Brain microvascular endothelial cell (primary cell): ENCODE measurements at regions not wholly inside any gene's neighbourhood (a gene's known extent, or its start where the extent isn't known, plus 50 kb on each side); places are given as distances from the start of the nearest gene placed in this dataset.

ENCODE experiments used
- DNase-seq: peaks from one replicate; pipeline ENCODE4 v3.0.0-alpha.2; 2020
- H3K27ac ChIP-seq: fragments of 250-450 bp; sonication (Bioruptor Pico); 2 replicates; pipeline ENCODE4 v1.5.1; 2020; ENCODE audit warnings: mild to moderate bottlenecking, moderate library complexity
- H3K27me3 ChIP-seq: fragments of 250-450 bp; sonication (Bioruptor Pico); replicated peaks from 2 replicates; pipeline ENCODE4 v1.5.1; 2020; ENCODE audit warnings: mild to moderate bottlenecking
- H3K36me3 ChIP-seq: fragments of 250-450 bp; sonication (Bioruptor Pico); replicated peaks from 2 replicates; pipeline ENCODE4 v1.5.1; 2020; ENCODE audit warnings: mild to moderate bottlenecking
- H3K4me3 ChIP-seq: 2 replicates; pipeline ENCODE4 v1.5.1; 2011; ENCODE audit warnings: low read depth, mild to moderate bottlenecking, control low read depth, low read length, moderate library complexity
- in situ Hi-C: cut with HindIII; loops from 2 replicates; pipeline ENCODE4 v1.10.0; 2017; ENCODE audit warnings: low sequenced_read_pairs, low pct_ligation_motif_present
- TF ChIP-seq, protein P1 (sequence below): IDR thresholded peaks from 2 replicates; pipeline ENCODE4 v1.5.1; 2011; ENCODE audit warnings: low read depth, mild to moderate bottlenecking, moderate library complexity, low read length, control low read depth, inconsistent platforms; ENCODE audit errors: missing control alignments

- no peak overlapping the region for H3K4me3 ChIP-seq
- TF ChIP-seq, protein P1, sequence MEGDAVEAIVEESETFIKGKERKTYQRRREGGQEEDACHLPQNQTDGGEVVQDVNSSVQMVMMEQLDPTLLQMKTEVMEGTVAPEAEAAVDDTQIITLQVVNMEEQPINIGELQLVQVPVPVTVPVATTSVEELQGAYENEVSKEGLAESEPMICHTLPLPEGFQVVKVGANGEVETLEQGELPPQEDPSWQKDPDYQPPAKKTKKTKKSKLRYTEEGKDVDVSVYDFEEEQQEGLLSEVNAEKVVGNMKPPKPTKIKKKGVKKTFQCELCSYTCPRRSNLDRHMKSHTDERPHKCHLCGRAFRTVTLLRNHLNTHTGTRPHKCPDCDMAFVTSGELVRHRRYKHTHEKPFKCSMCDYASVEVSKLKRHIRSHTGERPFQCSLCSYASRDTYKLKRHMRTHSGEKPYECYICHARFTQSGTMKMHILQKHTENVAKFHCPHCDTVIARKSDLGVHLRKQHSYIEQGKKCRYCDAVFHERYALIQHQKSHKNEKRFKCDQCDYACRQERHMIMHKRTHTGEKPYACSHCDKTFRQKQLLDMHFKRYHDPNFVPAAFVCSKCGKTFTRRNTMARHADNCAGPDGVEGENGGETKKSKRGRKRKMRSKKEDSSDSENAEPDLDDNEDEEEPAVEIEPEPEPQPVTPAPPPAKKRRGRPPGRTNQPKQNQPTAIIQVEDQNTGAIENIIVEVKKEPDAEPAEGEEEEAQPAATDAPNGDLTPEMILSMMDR = no peak
- no peak overlapping the region for H3K27ac ChIP-seq
- no peaks in the 10 kb centered on the region for H3K27me3 ChIP-seq
- DNase-seq = no peak
- in situ Hi-C loops = no loop called here
- no peaks in the 10 kb centered on the region for H3K36me3 ChIP-seq
These were observed 294.9 kb downstream of the GLRX3 start for GRCh38 chr10:130430852-130431704.

- DNase-seq = no peak
- no peaks in the 10 kb centered on the region for H3K36me3 ChIP-seq
These were observed 296.1 kb downstream of the GLRX3 start for GRCh38 chr10:130432271-130432670.

GRCh38 chr10:130432850-130433249 lies 296.7 kb downstream of the GLRX3 start:
- in situ Hi-C loops = no loop called here
- TF ChIP-seq, protein P1 = no peak
- no peak overlapping the region for H3K27ac ChIP-seq
- H3K4me3 ChIP-seq = no peak overlapping the region
- no peak for DNase-seq
- no peaks in the 10 kb centered on the region for H3K27me3 ChIP-seq
- no peaks in the 10 kb centered on the region for H3K36me3 ChIP-seq

More at GRCh38 chr10:130432271-130432670, 296.1 kb downstream of the GLRX3 start:
- Histone ChIP-seq H3K27ac (no peak overlapping the region), H3K4me3 (no peak overlapping the region), H3K27me3 (no peaks in the 10 kb centered on the region)
- TF ChIP-seq, protein P1 = no peak
- in situ Hi-C loops = no loop called here

DNA sequence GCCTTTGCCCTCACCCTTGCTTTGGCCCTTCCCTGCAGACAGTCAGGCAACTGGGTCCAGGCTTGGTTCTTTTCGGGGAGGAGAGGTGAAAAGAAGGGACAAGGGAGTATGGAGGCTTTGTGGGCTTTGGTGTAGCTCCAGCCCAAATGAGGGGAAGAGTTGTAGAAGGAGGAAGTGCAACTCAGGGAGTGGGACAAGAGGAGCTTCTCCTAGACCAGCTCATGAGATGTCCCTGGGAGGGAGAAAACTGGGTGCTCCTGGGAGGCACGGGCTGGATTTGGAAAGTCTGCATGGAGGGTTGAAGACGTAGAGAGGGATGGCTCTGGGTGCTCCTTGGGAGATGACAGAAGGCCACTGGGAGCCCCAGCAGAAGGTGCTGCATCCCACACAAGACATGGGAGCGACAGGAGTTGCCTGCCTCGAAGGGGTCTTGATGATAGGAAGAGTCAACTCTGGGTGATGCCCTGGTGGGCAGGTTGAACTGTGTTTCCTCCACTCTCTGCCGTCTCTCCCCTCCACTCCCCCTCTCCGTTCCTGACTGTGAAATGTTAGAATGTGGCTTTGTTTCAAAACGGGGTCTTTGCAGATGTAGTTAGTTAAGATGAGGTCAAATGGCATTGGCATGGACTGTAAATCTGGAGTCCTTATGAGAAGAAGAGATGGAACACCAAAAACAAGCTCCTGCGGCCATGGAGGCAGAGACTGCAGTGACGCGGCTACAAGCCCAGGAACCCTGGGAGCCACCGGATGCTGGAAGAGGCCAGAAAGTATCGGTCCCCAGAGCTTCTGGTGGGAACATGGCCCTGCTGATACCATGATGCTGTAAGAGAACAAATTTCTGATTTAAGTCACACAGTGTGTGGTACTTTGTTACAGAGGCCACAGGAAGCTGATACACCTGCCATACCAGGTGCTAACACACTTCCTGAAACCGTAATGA lies 298.5 kb downstream of the GLRX3 start:
- no peaks in the 10 kb centered on the region for H3K27me3 ChIP-seq
- H3K36me3 ChIP-seq = no peaks in the 10 kb centered on the region
- DNase-seq = no peak
- H3K4me3 ChIP-seq = no peak overlapping the region
- H3K27ac ChIP-seq = no peak overlapping the region
- TF ChIP-seq, protein P1 = no peak
- in situ Hi-C loops = no loop called here

GRCh38 chr10:130435961-130436360 lies 299.8 kb downstream of the GLRX3 start:
- no peaks in the 10 kb centered on the region for H3K27me3 ChIP-seq
- TF ChIP-seq, protein P1 = no peak

More at GRCh38 chr10:130435961-130436360, 299.8 kb downstream of the GLRX3 start:
- H3K27ac ChIP-seq = no peak overlapping the region
- no peak for DNase-seq
- no peak overlapping the region for H3K4me3 ChIP-seq
- in situ Hi-C loops = no loop called here
- H3K36me3 ChIP-seq = no peaks in the 10 kb centered on the region
